ENCODE measurements at regions not wholly inside any gene's neighbourhood (a gene's known extent, or its start where the extent isn't known, plus 50 kb on each side); places are given as distances from the start of the nearest gene placed in this dataset.

DNA sequence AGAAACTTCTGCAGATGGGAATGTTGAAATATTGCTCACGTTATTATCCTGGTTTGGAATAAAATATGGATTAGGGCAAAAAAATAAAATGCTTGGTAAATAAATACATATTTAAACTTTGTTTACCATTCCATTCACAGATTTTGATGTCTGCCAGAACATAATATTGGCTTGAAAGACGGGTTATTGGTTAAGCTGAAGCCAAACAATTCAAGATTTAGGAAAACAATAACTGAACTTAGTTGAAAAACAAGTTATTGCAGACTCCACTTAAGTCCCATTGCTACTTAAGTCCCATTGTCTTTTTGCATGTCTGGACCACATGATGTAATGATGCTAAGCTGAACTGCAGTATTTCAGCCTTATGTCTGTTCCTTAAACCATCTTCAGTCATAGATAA is 722.5 kb downstream of the FAT4 start:
- H3K27me3 ChIP-seq (ENCODE audit: low read depth, low read length), result no peaks in the 10 kb centered on the region
- H3K36me3 ChIP-seq (replicated peaks; ENCODE audit: low read depth, low read length), result no peaks in the 10 kb centered on the region
- TF ChIP-seq, protein P1, sequence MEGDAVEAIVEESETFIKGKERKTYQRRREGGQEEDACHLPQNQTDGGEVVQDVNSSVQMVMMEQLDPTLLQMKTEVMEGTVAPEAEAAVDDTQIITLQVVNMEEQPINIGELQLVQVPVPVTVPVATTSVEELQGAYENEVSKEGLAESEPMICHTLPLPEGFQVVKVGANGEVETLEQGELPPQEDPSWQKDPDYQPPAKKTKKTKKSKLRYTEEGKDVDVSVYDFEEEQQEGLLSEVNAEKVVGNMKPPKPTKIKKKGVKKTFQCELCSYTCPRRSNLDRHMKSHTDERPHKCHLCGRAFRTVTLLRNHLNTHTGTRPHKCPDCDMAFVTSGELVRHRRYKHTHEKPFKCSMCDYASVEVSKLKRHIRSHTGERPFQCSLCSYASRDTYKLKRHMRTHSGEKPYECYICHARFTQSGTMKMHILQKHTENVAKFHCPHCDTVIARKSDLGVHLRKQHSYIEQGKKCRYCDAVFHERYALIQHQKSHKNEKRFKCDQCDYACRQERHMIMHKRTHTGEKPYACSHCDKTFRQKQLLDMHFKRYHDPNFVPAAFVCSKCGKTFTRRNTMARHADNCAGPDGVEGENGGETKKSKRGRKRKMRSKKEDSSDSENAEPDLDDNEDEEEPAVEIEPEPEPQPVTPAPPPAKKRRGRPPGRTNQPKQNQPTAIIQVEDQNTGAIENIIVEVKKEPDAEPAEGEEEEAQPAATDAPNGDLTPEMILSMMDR (IDR thresholded peaks at IDR 0.05; ENCODE audit: low read depth, low read length), result no peak
- TF ChIP-seq EZH2phosphoT487 (IDR thresholded peaks at IDR 0.05; ENCODE audit: low read depth), result no peak
- H4K20me1 ChIP-seq (ENCODE audit: insufficient read depth, low read length), result no peaks in the 10 kb centered on the region
- H3K9ac ChIP-seq (ENCODE audit: low read length), result no peak overlapping the region
- no peak overlapping the region for H3K4me3 ChIP-seq (ENCODE audit: low read length)
- H3K9me3 ChIP-seq (ENCODE audit: insufficient read depth, low read length), result no peaks in the 10 kb centered on the region
- no peaks in the 10 kb centered on the region for H3K79me2 ChIP-seq (ENCODE audit: low read length)
- no peak overlapping the region for H2AFZ ChIP-seq (ENCODE audit: low read depth, low read length)
- H3K4me2 ChIP-seq (ENCODE audit: low read length), result no peak overlapping the region
- no peaks in the 10 kb centered on the region for H3K4me1 ChIP-seq (ENCODE audit: low read length)
- no peak overlapping the region for H3K27ac ChIP-seq (ENCODE audit: low read length)

DNA sequence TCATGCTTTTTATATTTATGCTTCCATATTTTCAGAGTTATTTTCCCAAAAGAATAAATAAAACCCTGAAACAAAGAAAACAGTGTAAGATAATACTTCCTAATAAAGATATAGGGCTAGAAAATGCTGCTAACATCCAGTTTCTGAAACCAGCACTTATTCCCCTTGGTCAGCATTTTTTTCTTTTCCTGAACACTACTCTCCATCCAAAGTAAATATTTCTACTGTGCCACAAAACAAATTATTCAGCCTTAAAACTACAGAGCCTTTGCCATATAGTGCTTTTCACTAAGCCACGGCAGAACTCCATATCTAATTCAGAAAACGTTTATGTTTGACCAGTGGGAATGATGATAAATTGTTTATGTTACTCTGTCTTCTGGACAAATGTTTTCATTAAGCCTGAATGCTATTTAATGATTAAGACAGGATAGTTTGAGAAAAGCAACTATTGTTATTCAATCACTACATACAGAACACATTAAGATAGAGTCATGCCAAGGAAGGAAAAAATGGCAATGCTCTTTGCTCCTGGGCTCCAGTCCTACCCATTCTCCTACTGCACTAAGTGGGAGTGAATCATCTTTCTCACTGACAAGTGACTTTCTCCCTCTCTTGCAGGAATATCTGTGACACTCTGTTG is 723.9 kb downstream of the FAT4 start:
- TF ChIP-seq, protein P1 (IDR thresholded peaks at IDR 0.05; ENCODE audit: low read depth, low read length), result no peak
- TF ChIP-seq EZH2phosphoT487 (IDR thresholded peaks at IDR 0.05; ENCODE audit: low read depth), result no peak
- Histone ChIP-seq H3K36me3 (replicated peaks; ENCODE audit: low read depth, low read length) (no peaks in the 10 kb centered on the region), H3K79me2 (ENCODE audit: low read length) (no peaks in the 10 kb centered on the region), H2AFZ (ENCODE audit: low read depth, low read length) (no peak overlapping the region), H3K27me3 (ENCODE audit: low read depth, low read length) (no peaks in the 10 kb centered on the region), H3K27ac (ENCODE audit: low read length) (no peak overlapping the region), H4K20me1 (ENCODE audit: insufficient read depth, low read length) (no peaks in the 10 kb centered on the region), H3K4me1 (ENCODE audit: low read length) (no peaks in the 10 kb centered on the region), H3K4me3 (ENCODE audit: low read length) (no peak overlapping the region), H3K4me2 (ENCODE audit: low read length) (no peak overlapping the region), H3K9ac (ENCODE audit: low read length) (no peak overlapping the region), H3K9me3 (ENCODE audit: insufficient read depth, low read length) (no peaks in the 10 kb centered on the region)

DNA sequence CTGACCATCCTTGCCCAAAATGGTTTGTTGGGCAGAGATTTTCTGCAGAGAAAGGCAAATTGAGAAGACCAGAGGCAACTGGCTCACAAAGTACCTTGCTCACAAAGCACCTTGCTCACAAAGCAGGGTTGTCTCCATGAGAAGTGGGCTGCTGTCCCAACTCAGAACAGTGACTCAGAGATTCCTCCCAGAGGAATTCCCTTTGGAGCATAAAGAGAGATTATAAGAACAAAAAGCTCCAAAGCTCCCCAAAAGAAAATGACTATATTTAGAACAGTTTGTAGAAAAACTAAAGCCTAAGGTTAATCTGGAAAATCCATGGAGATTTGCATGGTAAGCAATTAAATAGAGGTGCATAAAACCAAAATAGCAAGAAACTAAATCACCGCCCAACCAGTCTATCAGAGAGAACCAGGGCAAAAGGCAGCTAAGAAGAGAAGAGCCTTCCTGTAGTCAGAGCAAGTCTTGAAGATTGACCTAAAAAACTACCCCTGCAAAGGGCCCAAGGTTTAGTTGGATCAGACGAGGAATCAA is 731.4 kb downstream of the FAT4 start:
- TF ChIP-seq EZH2phosphoT487 (IDR thresholded peaks at IDR 0.05; ENCODE audit: low read depth), result no peak
- TF ChIP-seq, protein P1 (IDR thresholded peaks at IDR 0.05; ENCODE audit: low read depth, low read length), result no peak
- H3K27ac ChIP-seq (ENCODE audit: low read length), result no peak overlapping the region
- H3K9ac ChIP-seq (ENCODE audit: low read length), result no peak overlapping the region
- no peaks in the 10 kb centered on the region for H4K20me1 ChIP-seq (ENCODE audit: insufficient read depth, low read length)
- H3K4me1 ChIP-seq (ENCODE audit: low read length), result no peaks in the 10 kb centered on the region
- no peak overlapping the region for H2AFZ ChIP-seq (ENCODE audit: low read depth, low read length)
- H3K4me3 ChIP-seq (ENCODE audit: low read length), result no peak overlapping the region
- H3K9me3 ChIP-seq (ENCODE audit: insufficient read depth, low read length), result no peaks in the 10 kb centered on the region
- H3K4me2 ChIP-seq (ENCODE audit: low read length), result no peak overlapping the region
- H3K36me3 ChIP-seq (replicated peaks; ENCODE audit: low read depth, low read length), result no peaks in the 10 kb centered on the region
- H3K27me3 ChIP-seq (ENCODE audit: low read depth, low read length), result no peaks in the 10 kb centered on the region
- no peaks in the 10 kb centered on the region for H3K79me2 ChIP-seq (ENCODE audit: low read length)

DNA sequence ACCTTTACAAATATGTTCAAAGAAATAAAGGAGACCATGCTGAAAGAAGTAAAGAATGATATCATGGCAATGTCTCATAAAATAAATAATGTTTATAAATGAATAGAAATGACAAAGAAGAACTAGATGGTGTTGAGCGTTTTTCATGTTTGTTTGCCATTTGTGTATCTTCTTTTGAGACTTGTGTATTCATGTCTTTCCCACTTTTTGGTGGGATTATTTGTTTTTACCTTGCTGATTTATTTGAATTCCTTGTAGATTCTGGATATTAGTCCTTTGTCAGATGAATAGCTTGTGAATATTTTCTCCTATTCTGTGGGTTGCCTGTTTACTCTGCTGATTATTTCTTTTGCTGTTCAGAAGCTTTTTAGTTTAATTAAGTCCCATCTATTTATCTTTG is 732.4 kb downstream of the FAT4 start:
- H3K79me2 ChIP-seq (ENCODE audit: low read length), result no peaks in the 10 kb centered on the region
- no peaks in the 10 kb centered on the region for H3K4me1 ChIP-seq (ENCODE audit: low read length)
- no peaks in the 10 kb centered on the region for H4K20me1 ChIP-seq (ENCODE audit: insufficient read depth, low read length)
- no peak overlapping the region for H2AFZ ChIP-seq (ENCODE audit: low read depth, low read length)
- no peaks in the 10 kb centered on the region for H3K27me3 ChIP-seq (ENCODE audit: low read depth, low read length)
- no peaks in the 10 kb centered on the region for H3K9me3 ChIP-seq (ENCODE audit: insufficient read depth, low read length)
- H3K4me2 ChIP-seq (ENCODE audit: low read length), result no peak overlapping the region
- no peak overlapping the region for H3K4me3 ChIP-seq (ENCODE audit: low read length)
- TF ChIP-seq EZH2phosphoT487 (IDR thresholded peaks at IDR 0.05; ENCODE audit: low read depth), result no peak
- TF ChIP-seq, protein P1 (IDR thresholded peaks at IDR 0.05; ENCODE audit: low read depth, low read length), result no peak
- H3K27ac ChIP-seq (ENCODE audit: low read length), result no peak overlapping the region
- no peak overlapping the region for H3K9ac ChIP-seq (ENCODE audit: low read length)
- H3K36me3 ChIP-seq (replicated peaks; ENCODE audit: low read depth, low read length), result no peaks in the 10 kb centered on the region
